A549 (cell line): ENCODE measurements at regions not wholly inside any gene's neighbourhood (a gene's known extent, or its start where the extent isn't known, plus 50 kb on each side); places are given as distances from the start of the nearest gene placed in this dataset.

Source experiments
- ATAC-seq, 2 experiments: fragments of 200-7000 bp in 1 of 2; fragments of >200 bp in 1 of 2; cut with Nextera tagmentation in 1 of 2; cut with Tn5 transposase in 1 of 2; 3 replicates each; pipeline versions ENCODE4 v1.8.0 to v1.9.1; 2018 to 2020; ENCODE audit warnings: mild to moderate bottlenecking in 1 of 2, moderate library complexity in 1 of 2
- CTCF ChIA-PET: fragments of 300-600 bp; sonication (Branson Sonifier 250); formaldehyde crosslinking; extraction: SDS; loops from one replicate; lab custom pipeline; 2021; ENCODE audit warnings: antibody characterized with exemption, inconsistent platforms; lab: Yijun Ruan, JAX
- POLR2A ChIA-PET: fragments of 350-600 bp; formaldehyde crosslinking; extraction: SDS; loops from one replicate; lab custom pipeline; 2021; ENCODE audit warnings: antibody characterized with exemption, inconsistent platforms; lab: Yijun Ruan, JAX
- DNase-seq, 2 experiments: peaks; one replicate each; pipeline versions ENCODE4 v3.0.0 to v3.0.0-alpha.2; 2011 to 2016; ENCODE audit warnings: low read depth in 1 of 2, low spot score in 1 of 2
- FAIRE-seq: peaks from 2 replicates; lab custom pipeline; 2011; peaks lifted over from hg19 to GRCh38; lab: Jason Lieb, UNC
- H3K27ac ChIP-seq, 2 experiments: fragments of >200 bp; sonication (Bioruptor Twin); formaldehyde crosslinking; 3 replicates each; pipeline ENCODE4 v1.5.1; 2016 to 2017
- H3K4me1 ChIP-seq: fragments of >200 bp; sonication (Bioruptor Twin); formaldehyde crosslinking; 3 replicates; pipeline ENCODE4 v1.6.1; 2016
- H3K4me2 ChIP-seq: fragments of >200 bp; sonication (Bioruptor Twin); formaldehyde crosslinking; 3 replicates; pipeline ENCODE4 v1.6.1; 2016
- H3K4me3 ChIP-seq: fragments of >200 bp; sonication (Bioruptor Twin); formaldehyde crosslinking; 3 replicates; pipeline ENCODE4 v1.5.1; 2016
- H3K9me3 ChIP-seq: fragments of >200 bp; sonication (Bioruptor Twin); formaldehyde crosslinking; 3 replicates; pipeline ENCODE4 v1.6.1; 2016
- CBX2 ChIP-seq: fragments of 200-600 bp; sonication (generic); IDR thresholded peaks from 2 replicates; pipeline ENCODE4 v1.6.1; 2016; ENCODE audit warnings: low read depth, mild to moderate bottlenecking, borderline replicate concordance
- CBX8 ChIP-seq: fragments of 200-600 bp; sonication (generic); IDR thresholded peaks from 2 replicates; pipeline ENCODE4 v1.6.1; 2016
- CHD4 ChIP-seq: fragments of 200-600 bp; sonication (generic); IDR thresholded peaks from 2 replicates; pipeline ENCODE4 v1.6.1; 2016; ENCODE audit warnings: antibody characterized with exemption, mild to moderate bottlenecking, borderline replicate concordance
- ESRRA ChIP-seq: fragments of 150-350 bp; IDR thresholded peaks from 2 replicates; pipeline ENCODE4 v1.6.1; 2014; ENCODE audit warnings: mild to moderate bottlenecking, low read length, borderline replicate concordance
- GATA3 ChIP-seq: IDR thresholded peaks from 2 replicates; pipeline ENCODE4 v1.6.1; 2012; ENCODE audit warnings: borderline replicate concordance
- HOXA7 ChIP-seq: fragments of 250-450 bp; sonication (Bioruptor Pico); IDR thresholded peaks from 2 replicates; pipeline ENCODE4 v1.5.0; 2020; ENCODE audit warnings: mild to moderate bottlenecking, moderate library complexity
- HOXB5 ChIP-seq: fragments of 250-450 bp; sonication (Bioruptor Pico); IDR thresholded peaks from 2 replicates; pipeline ENCODE4 v1.5.0; 2020; ENCODE audit warnings: mild to moderate bottlenecking, moderate library complexity
- KDM5A ChIP-seq: fragments of 200-600 bp; sonication (generic); IDR thresholded peaks from 2 replicates; pipeline ENCODE4 v1.6.1; 2016; ENCODE audit warnings: antibody characterized with exemption, mild to moderate bottlenecking
- RARB ChIP-seq: fragments of 250-450 bp; sonication (Bioruptor Pico); IDR thresholded peaks from 2 replicates; pipeline ENCODE4 v1.8.0; 2021; ENCODE audit warnings: mild to moderate bottlenecking, moderate library complexity
- RCOR1 ChIP-seq: fragments of 150-350 bp; IDR thresholded peaks from 2 replicates; pipeline ENCODE4 v1.6.1; 2014; ENCODE audit warnings: antibody characterized with exemption, low read length, low read depth
- RNF2 ChIP-seq: fragments of 200-600 bp; sonication (generic); IDR thresholded peaks from 2 replicates; pipeline ENCODE4 v1.6.1; 2016; ENCODE audit warnings: low read depth, mild to moderate bottlenecking, antibody characterized with exemption, moderate library complexity, borderline replicate concordance
- SREBF2 ChIP-seq: fragments of 450-650 bp; IDR thresholded peaks from 2 replicates; pipeline ENCODE4 v1.6.1; 2014; ENCODE audit warnings: mild to moderate bottlenecking, moderate library complexity
- WGBS: methylation state at CpG from one replicate; pipeline ENCODE4 v1.1.6; 2017; ENCODE audit errors: missing lambda C conversion rate; 5-methylcytosine and 5-hydroxymethylcytosine counted together
- TF ChIP-seq, protein P1 (sequence below): IDR thresholded peaks from 2 replicates; pipeline ENCODE4 v1.6.1; 2012
- TF ChIP-seq, protein P2 (sequence below): fragments of 450-650 bp; IDR thresholded peaks from 2 replicates; pipeline ENCODE4 v1.6.1; 2014; ENCODE audit warnings: antibody characterized with exemption
- TF ChIP-seq, protein P3 (sequence below): fragments of 200-600 bp; sonication (generic); IDR thresholded peaks from 2 replicates; pipeline ENCODE4 v1.6.1; 2016; ENCODE audit warnings: antibody characterized with exemption, mild to moderate bottlenecking, moderate library complexity
- TF ChIP-seq, protein P4 (sequence below): fragments of 250-450 bp; sonication (Bioruptor Pico); IDR thresholded peaks from 2 replicates; pipeline ENCODE4 v1.5.0; 2021; ENCODE audit warnings: mild to moderate bottlenecking, moderate library complexity, borderline replicate concordance
- TF ChIP-seq, protein P5 (sequence below): fragments of >200 bp; sonication (Bioruptor Twin); formaldehyde crosslinking; IDR thresholded peaks from 2 replicates; pipeline ENCODE4 v1.6.1; 2016
- TF ChIP-seq, protein P6 (sequence below): fragments of >200 bp; sonication (Bioruptor Twin); formaldehyde crosslinking; IDR thresholded peaks from 3 replicates; pipeline ENCODE4 v1.6.1; 2016

DNA sequence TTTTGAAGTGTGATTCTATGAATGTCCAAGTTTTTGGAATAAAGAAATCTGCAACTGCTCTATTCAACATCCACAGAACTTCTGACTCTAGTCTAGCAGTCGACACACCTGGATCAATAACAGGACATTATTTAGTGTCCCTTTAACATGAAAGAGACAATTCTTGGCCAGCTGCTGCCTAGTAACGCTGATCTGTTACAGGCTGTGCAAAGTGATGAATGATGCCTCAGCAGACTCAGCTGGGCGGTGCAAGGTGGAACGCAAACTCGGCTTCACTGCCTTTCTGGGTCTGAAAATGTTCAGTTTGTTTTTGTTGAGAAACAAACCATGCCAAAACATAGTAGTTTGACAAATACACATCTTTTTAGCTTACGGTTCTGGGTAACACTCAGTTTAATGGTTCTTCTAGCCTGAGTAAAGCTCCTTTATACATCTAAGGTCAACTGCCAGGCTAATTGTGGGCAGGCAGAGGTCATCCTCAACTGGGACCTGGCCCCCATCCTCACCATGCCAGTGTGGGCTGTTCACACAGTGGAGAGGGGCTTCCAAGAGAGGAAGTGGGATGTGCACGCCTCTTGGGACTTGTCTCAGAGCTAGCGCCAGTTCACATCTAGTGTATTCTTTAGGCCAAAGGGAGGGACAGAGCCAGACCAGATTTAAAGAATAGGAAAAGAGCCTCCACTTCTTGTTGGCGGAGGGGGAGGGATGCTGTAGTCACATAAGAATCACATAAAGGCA, 879.7 kb downstream of the QKI start:
- POLR2A ChIA-PET, result no interaction called here
- ATAC-seq (no peak), FAIRE-seq (no peak), DNase-seq (no peak)
- H3K4me3 ChIP-seq, result no peak overlapping the region
- no peak overlapping the region for H3K27ac ChIP-seq
- H3K4me1 ChIP-seq, result no peaks in the 10 kb centered on the region
- no peaks in the 10 kb centered on the region for H3K9me3 ChIP-seq
- CTCF ChIA-PET, result no interaction called here
- WGBS, result 41% methylated on average over 9 of the region's 9 CpGs
- TF ChIP-seq CBX2, result no peak
- no peak for TF ChIP-seq CBX8
- TF ChIP-seq, protein P1, sequence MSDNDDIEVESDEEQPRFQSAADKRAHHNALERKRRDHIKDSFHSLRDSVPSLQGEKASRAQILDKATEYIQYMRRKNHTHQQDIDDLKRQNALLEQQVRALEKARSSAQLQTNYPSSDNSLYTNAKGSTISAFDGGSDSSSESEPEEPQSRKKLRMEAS, result no peak
- TF ChIP-seq, protein P2, sequence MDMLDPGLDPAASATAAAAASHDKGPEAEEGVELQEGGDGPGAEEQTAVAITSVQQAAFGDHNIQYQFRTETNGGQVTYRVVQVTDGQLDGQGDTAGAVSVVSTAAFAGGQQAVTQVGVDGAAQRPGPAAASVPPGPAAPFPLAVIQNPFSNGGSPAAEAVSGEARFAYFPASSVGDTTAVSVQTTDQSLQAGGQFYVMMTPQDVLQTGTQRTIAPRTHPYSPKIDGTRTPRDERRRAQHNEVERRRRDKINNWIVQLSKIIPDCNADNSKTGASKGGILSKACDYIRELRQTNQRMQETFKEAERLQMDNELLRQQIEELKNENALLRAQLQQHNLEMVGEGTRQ, result no peak
- TF ChIP-seq, protein P3, sequence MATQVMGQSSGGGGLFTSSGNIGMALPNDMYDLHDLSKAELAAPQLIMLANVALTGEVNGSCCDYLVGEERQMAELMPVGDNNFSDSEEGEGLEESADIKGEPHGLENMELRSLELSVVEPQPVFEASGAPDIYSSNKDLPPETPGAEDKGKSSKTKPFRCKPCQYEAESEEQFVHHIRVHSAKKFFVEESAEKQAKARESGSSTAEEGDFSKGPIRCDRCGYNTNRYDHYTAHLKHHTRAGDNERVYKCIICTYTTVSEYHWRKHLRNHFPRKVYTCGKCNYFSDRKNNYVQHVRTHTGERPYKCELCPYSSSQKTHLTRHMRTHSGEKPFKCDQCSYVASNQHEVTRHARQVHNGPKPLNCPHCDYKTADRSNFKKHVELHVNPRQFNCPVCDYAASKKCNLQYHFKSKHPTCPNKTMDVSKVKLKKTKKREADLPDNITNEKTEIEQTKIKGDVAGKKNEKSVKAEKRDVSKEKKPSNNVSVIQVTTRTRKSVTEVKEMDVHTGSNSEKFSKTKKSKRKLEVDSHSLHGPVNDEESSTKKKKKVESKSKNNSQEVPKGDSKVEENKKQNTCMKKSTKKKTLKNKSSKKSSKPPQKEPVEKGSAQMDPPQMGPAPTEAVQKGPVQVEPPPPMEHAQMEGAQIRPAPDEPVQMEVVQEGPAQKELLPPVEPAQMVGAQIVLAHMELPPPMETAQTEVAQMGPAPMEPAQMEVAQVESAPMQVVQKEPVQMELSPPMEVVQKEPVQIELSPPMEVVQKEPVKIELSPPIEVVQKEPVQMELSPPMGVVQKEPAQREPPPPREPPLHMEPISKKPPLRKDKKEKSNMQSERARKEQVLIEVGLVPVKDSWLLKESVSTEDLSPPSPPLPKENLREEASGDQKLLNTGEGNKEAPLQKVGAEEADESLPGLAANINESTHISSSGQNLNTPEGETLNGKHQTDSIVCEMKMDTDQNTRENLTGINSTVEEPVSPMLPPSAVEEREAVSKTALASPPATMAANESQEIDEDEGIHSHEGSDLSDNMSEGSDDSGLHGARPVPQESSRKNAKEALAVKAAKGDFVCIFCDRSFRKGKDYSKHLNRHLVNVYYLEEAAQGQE, result no peak
- no peak for TF ChIP-seq HOXB5 (CRISPR knock-in tag)
- no peak for TF ChIP-seq RCOR1
- TF ChIP-seq, protein P4, sequence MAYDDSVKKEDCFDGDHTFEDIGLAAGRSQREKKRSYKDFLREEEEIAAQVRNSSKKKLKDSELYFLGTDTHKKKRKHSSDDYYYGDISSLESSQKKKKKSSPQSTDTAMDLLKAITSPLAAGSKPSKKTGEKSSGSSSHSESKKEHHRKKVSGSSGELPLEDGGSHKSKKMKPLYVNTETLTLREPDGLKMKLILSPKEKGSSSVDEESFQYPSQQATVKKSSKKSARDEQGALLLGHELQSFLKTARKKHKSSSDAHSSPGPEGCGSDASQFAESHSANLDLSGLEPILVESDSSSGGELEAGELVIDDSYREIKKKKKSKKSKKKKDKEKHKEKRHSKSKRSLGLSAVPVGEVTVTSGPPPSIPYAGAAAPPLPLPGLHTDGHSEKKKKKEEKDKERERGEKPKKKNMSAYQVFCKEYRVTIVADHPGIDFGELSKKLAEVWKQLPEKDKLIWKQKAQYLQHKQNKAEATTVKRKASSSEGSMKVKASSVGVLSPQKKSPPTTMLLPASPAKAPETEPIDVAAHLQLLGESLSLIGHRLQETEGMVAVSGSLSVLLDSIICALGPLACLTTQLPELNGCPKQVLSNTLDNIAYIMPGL (CRISPR knock-in tag), result no peak
- no peak for TF ChIP-seq ESRRA
- TF ChIP-seq HOXA7 (CRISPR knock-in tag), result no peak
- no peak for TF ChIP-seq SREBF2
- no peak overlapping the region for H3K4me2 ChIP-seq

DNA sequence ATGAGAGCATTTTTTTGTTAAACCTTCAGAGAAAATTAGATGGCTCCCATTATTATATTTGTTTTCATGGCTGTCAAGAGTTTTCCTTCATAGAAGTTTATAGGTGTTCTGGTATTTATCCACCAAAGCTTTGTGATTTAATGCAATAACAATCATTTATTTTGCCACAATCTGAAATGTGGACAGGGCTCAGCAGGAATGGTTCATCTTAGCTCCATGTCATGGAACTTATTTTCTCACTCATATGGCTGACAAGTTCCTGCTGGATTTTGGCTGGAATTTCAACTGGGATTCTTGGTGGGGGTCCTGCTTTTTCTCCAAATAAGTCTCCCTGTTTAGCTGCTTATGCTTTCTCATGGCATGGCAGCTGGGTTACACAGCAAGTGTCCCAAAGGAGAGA, 876.7 kb downstream of the QKI start:
- ATAC-seq, result no peak
- ChIA-PET POLR2A (no interaction called here), CTCF (no interaction called here)
- Histone ChIP-seq H3K4me3 (no peak overlapping the region), H3K9me3 (no peaks in the 10 kb centered on the region), H3K4me1 (no peaks in the 10 kb centered on the region), H3K27ac (no peak overlapping the region), H3K4me2 (no peak overlapping the region)
- FAIRE-seq, result no peak
- no peak for DNase-seq
- TF ChIP-seq RARB (CRISPR knock-in tag) (no peak), CHD4 (no peak), GATA3 (no peak), KDM5A (no peak), RNF2 (no peak)
- TF ChIP-seq, protein P5, sequence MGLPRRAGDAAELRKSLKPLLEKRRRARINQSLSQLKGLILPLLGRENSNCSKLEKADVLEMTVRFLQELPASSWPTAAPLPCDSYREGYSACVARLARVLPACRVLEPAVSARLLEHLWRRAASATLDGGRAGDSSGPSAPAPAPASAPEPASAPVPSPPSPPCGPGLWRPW, result no peak
- TF ChIP-seq, protein P3, result no peak
- TF ChIP-seq, protein P6, sequence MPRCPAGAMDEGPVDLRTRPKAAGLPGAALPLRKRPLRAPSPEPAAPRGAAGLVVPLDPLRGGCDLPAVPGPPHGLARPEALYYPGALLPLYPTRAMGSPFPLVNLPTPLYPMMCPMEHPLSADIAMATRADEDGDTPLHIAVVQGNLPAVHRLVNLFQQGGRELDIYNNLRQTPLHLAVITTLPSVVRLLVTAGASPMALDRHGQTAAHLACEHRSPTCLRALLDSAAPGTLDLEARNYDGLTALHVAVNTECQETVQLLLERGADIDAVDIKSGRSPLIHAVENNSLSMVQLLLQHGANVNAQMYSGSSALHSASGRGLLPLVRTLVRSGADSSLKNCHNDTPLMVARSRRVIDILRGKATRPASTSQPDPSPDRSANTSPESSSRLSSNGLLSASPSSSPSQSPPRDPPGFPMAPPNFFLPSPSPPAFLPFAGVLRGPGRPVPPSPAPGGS, result no peak
